ENCODE measurements at regions not wholly inside any gene's neighbourhood (a gene's known extent, or its start where the extent isn't known, plus 50 kb on each side); places are given as distances from the start of the nearest gene placed in this dataset.

GRCh38 chr4:112910109-112910736 is 139.2 kb upstream of the ANK2 start:
- Histone ChIP-seq H3K4me3 (ENCODE audit: insufficient read depth, low read length) (peak overlapping the region; percentile 33), H2AFZ (ENCODE audit: low read length) (peak overlapping the region; percentile 57), H3K79me2 (ENCODE audit: insufficient read depth, low read length) (no peaks in the 10 kb centered on the region), H3K9me3 (ENCODE audit: low read depth, low read length) (no peaks in the 10 kb centered on the region), H3K4me1 (ENCODE audit: insufficient read depth, low read length) (peaks cover 8% of the 10 kb centered on the region), H3K4me2 (ENCODE audit: insufficient read depth, low read length) (peak overlapping the region; percentile 70), H4K20me1 (ENCODE audit: insufficient read depth, low read length) (no peaks in the 10 kb centered on the region), H3K36me3 (ENCODE audit: insufficient read depth, low read length) (no peaks in the 10 kb centered on the region), H3K27me3 (ENCODE audit: insufficient read depth, low read length) (no peaks in the 10 kb centered on the region), H3K27ac (ENCODE audit: low read depth, low read length) (no peak overlapping the region)
- peak; percentile 38 for DNase-seq (ENCODE audit: insufficient read length, low spot score, missing footprints)
- TF ChIP-seq CTCF (IDR thresholded peaks at IDR 0.05; ENCODE audit: extremely low read depth, low read depth, low read length) = peak; percentile 22

DNA sequence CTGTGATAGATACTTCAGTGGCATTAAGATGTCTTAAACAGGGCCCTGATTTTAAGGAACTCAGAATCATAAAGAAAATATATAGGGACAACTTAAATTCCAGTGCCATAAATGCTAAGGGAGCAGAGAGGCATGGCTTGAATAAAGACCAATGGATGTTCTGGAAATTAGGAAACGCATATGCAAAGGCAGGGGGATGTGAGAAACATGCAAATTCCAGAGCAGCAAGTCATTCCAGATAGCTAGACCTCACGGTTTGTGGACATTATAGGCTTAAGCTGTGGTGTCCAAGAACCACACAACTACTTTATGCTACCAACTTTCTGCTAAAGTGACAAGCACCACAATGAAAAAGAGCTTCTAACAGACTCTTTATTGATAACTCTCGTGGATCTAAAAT is 132.6 kb upstream of the ANK2 start:
- DNase-seq (ENCODE audit: insufficient read length, low spot score, missing footprints) = peak; percentile 73

DNA sequence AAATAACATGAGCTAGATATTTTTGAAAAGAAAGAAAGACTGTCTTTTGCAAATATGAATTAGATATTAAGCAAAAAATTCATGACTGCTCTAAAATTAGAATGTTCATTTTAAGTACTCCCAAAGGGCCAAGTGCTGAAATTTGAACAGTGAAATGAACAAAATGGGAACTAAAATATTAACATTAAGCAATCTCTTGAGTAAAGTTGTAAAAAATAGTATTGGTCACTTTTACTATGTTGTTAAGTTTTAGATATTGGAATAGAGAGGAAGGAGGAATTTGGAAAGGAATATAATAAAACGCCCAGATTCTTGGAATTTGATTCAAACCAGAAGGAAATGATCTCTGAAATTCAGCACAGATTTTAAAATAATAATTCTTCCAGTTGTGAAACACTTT is 125.9 kb upstream of the ANK2 start:
- Histone ChIP-seq H3K36me3 (ENCODE audit: insufficient read depth, low read length) (no peaks in the 10 kb centered on the region), H3K4me2 (ENCODE audit: insufficient read depth, low read length) (no peak overlapping the region), H3K9me3 (ENCODE audit: low read depth, low read length) (no peaks in the 10 kb centered on the region), H2AFZ (ENCODE audit: low read length) (no peak overlapping the region), H4K20me1 (ENCODE audit: insufficient read depth, low read length) (no peaks in the 10 kb centered on the region), H3K4me1 (ENCODE audit: insufficient read depth, low read length) (no peaks in the 10 kb centered on the region), H3K27ac (ENCODE audit: low read depth, low read length) (no peak overlapping the region), H3K79me2 (ENCODE audit: insufficient read depth, low read length) (no peaks in the 10 kb centered on the region), H3K4me3 (ENCODE audit: insufficient read depth, low read length) (no peak overlapping the region), H3K27me3 (ENCODE audit: insufficient read depth, low read length) (no peaks in the 10 kb centered on the region)
- DNase-seq (ENCODE audit: insufficient read length, low spot score, missing footprints) = peak; percentile 47
- TF ChIP-seq CTCF (IDR thresholded peaks at IDR 0.05; ENCODE audit: extremely low read depth, low read depth, low read length) = no peak

More for the DNA sequence above, 132.6 kb upstream of the ANK2 start:
- Histone ChIP-seq H3K27ac (ENCODE audit: low read depth, low read length) (no peak overlapping the region), H3K4me1 (ENCODE audit: insufficient read depth, low read length) (peaks cover 2% of the 10 kb centered on the region), H3K4me2 (ENCODE audit: insufficient read depth, low read length) (no peak overlapping the region), H3K9me3 (ENCODE audit: low read depth, low read length) (no peaks in the 10 kb centered on the region), H3K36me3 (ENCODE audit: insufficient read depth, low read length) (no peaks in the 10 kb centered on the region), H4K20me1 (ENCODE audit: insufficient read depth, low read length) (no peaks in the 10 kb centered on the region), H3K79me2 (ENCODE audit: insufficient read depth, low read length) (no peaks in the 10 kb centered on the region), H3K27me3 (ENCODE audit: insufficient read depth, low read length) (no peaks in the 10 kb centered on the region), H2AFZ (ENCODE audit: low read length) (no peak overlapping the region), H3K4me3 (ENCODE audit: insufficient read depth, low read length) (no peak overlapping the region)
- TF ChIP-seq CTCF (IDR thresholded peaks at IDR 0.05; ENCODE audit: extremely low read depth, low read depth, low read length) = no peak

DNA sequence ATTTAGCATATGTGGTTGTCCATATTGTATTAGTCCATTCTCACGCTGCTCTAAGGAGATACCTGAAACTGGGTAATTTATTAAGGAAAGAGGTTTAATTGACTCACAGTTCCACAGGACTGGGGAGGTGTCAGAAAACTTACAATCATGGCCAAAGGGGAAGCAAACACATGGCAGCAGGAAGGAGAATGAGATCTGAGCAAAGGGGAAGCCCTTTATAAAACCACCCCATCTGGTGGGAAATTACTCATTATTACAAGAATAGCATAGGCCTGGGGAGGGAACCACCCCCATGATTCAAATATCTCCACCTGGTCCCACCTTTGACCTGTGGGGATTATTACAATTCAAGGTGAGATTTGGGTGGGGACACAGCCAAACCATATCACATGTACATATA is 122.6 kb upstream of the ANK2 start:
- Histone ChIP-seq H3K27me3 (ENCODE audit: insufficient read depth, low read length) (no peaks in the 10 kb centered on the region), H2AFZ (ENCODE audit: low read length) (no peak overlapping the region), H3K4me2 (ENCODE audit: insufficient read depth, low read length) (no peak overlapping the region), H3K27ac (ENCODE audit: low read depth, low read length) (no peak overlapping the region), H3K36me3 (ENCODE audit: insufficient read depth, low read length) (no peaks in the 10 kb centered on the region), H3K4me1 (ENCODE audit: insufficient read depth, low read length) (no peaks in the 10 kb centered on the region), H4K20me1 (ENCODE audit: insufficient read depth, low read length) (no peaks in the 10 kb centered on the region), H3K4me3 (ENCODE audit: insufficient read depth, low read length) (no peak overlapping the region), H3K79me2 (ENCODE audit: insufficient read depth, low read length) (no peaks in the 10 kb centered on the region), H3K9me3 (ENCODE audit: low read depth, low read length) (no peaks in the 10 kb centered on the region)
- DNase-seq (ENCODE audit: insufficient read length, low spot score, missing footprints) = no peak
- TF ChIP-seq CTCF (IDR thresholded peaks at IDR 0.05; ENCODE audit: extremely low read depth, low read depth, low read length) = no peak
